ENCODE measurements at regions not wholly inside any gene's neighbourhood (a gene's known extent, or its start where the extent isn't known, plus 50 kb on each side); places are given as distances from the start of the nearest gene placed in this dataset.
A peak's percentile ranks its signal among the peaks of the same experiment; 100 is the strongest.

DNA sequence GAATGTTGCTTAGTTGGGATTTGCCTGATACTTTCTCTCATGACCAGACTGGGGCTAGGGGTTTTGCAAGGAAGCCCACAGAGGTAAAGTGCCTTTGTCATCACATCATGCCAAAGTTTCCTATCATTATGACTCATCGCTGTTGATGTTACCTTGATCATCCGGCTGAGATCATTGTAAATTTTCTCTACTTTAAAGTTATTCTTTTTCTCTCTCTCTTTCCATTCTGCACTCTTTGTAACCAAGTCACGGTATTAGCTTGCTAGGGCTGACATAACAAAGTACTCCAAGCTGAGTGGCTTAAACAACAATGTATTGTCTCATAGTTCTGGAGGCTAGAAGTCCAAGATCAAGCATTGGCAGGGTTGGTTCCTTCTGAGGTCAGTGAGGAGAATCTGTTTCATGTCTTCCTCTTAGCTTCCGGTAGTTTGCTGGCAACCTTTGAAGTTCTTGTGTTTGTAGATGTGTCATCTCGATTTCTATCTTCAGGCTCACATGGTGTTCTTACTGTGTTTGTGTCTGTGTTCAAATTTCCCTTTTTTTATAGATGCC is 113.0 kb downstream of the DTHD1 start:
- Mint-ChIP-seq H3K4me1 (no peaks in the 10 kb centered on the region), H3K36me3 (no peaks in the 10 kb centered on the region), H3K4me3 (no peak overlapping the region), H3K27me3 (peaks cover 0 to 8% (median 5%) of the 10 kb centered on the region in 3 donors), H3K9me3 (no peaks in the 10 kb centered on the region), H3K27ac (peak overlapping the region in 1 of 6 donors; percentile 66)
- ATAC-seq (ENCODE audit: low read depth in 2 of 2) = no peak
- no peak for DNase-seq

DNA sequence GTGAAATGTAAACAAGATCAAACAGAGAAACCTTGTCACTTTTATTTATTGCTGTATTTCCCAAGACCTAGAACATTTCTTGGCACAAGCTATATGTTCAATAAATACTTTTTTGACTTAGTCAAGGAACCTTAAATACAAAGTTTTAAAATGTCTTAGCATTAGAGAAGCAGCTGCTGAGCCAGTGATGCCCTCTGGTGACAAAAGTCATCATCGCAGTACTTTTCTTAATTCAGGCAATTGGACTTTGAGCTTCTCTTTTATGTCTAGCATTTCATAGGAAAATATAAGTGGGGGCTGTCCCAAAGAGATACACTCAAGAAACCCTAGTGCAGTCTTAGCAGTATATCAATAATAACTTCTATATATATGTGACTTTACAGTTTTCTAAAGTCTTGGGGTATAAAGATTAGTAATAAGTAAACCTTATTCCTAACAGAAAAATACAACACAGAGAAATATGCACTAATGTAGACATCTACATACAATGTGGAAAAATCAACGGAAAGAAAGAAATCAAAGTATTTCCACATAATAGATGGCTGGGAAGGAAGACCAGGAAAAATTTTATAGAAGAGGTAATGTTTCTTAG is 118.4 kb downstream of the DTHD1 start:
- peaks cover 0 to 19% (median 0%) of the 10 kb centered on the region in 3 donors for H3K27me3 Mint-ChIP-seq
- H3K4me3 Mint-ChIP-seq = no peak overlapping the region
- DNase-seq = peak; percentile 39
- peaks cover 0 to 6% (median 4%) of the 10 kb centered on the region in 7 donors for H3K9me3 Mint-ChIP-seq
- H3K27ac Mint-ChIP-seq = no peak overlapping the region
- no peaks in the 10 kb centered on the region for H3K36me3 Mint-ChIP-seq
- no peaks in the 10 kb centered on the region for H3K4me1 Mint-ChIP-seq
- peak in 1 of 2 donors; percentile 61 for ATAC-seq (ENCODE audit: low read depth in 2 of 2)

DNA sequence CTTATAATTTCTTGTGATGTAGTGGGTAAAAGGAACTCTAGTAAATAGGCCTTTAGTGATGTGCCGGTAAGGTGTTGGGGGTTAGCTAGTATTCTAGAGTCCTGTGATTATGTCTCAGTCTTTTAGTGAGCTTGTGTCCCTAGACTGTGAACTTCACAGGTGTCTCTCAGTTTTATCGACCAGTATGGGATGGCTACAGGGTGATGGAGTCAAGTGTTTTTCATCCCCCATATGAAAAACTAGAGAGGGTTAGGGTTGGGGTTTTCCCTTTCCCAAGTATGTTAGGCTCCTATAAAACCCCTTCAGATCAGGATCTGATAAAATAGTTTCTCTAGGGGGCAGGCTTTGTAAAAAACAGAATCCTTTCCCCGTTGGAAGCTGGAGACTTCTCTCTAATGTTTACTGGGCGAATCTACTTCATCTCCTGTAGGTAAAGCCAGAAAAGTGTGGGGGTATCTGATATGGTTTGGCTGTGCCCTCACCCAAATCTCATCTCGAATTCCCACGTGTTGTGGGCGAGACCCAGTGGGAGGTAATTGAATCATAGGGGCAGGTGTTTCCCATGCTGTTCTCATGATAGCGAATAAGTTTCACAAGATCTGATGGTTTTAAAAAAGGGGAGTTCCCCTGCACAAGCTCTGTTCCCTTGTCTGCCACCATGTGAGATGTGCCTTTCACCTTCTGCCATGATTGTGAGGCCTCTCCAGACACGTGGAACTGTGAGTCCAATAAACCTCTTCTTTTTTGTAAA is 120.8 kb downstream of the DTHD1 start:
- Mint-ChIP-seq H3K27ac (no peak overlapping the region), H3K9me3 (peaks cover 0 to 6% (median 4%) of the 10 kb centered on the region in 7 donors), H3K36me3 (no peaks in the 10 kb centered on the region), H3K27me3 (peaks cover 0 to 19% (median under 1%) of the 10 kb centered on the region in 3 donors), H3K4me3 (no peak overlapping the region), H3K4me1 (no peaks in the 10 kb centered on the region)
- DNase-seq (no peak), ATAC-seq (ENCODE audit: low read depth in 2 of 2) (no peak)

DNA sequence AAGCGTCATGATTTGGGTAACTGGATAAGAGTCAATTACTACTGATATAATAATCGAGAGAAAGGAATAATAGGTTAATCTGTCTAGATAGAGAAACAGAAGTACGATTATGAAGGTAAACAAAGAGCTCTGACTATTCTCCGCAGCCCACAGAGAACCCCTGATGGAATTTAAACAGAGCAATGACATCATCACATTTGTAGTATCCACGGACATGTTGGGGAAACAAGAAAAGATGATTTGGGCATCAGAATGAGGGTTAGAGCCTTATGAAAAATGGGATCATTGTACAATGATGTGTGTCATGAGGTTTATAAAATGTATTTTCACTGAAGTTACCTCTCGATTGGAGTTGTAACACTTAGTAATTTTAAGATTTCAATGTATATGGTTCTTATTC is 129.9 kb downstream of the DTHD1 start:
- H3K36me3 Mint-ChIP-seq = no peaks in the 10 kb centered on the region
- no peaks in the 10 kb centered on the region for H3K4me1 Mint-ChIP-seq
- H3K4me3 Mint-ChIP-seq = no peak overlapping the region
- DNase-seq (no peak), ATAC-seq (ENCODE audit: low read depth in 2 of 2) (no peak)
- H3K27ac Mint-ChIP-seq = no peak overlapping the region
- H3K9me3 Mint-ChIP-seq = peaks cover 0 to 3% (median 0%) of the 10 kb centered on the region in 7 donors
- peaks cover 20 to 31% (median 31%) of the 10 kb centered on the region in 3 donors for H3K27me3 Mint-ChIP-seq

- no peak for ATAC-seq (ENCODE audit: low read depth in 2 of 2)
- Mint-ChIP-seq H3K27me3 (peaks cover 30 to 42% (median 37%) of the 10 kb centered on the region in 3 donors), H3K27ac (no peak overlapping the region), H3K9me3 (peaks cover 0 to 8% (median 4%) of the 10 kb centered on the region in 7 donors), H3K4me1 (no peaks in the 10 kb centered on the region), H3K4me3 (no peak overlapping the region), H3K36me3 (no peaks in the 10 kb centered on the region)
- DNase-seq = no peak
Measured at GRCh38 chr4:36414248-36414647, 132.8 kb downstream of the DTHD1 start.

GRCh38 chr4:36417146-36417545 is 135.7 kb downstream of the DTHD1 start:
- Mint-ChIP-seq H3K9me3 (peaks cover 0 to 18% (median 7%) of the 10 kb centered on the region in 7 donors), H3K36me3 (peaks cover 0 to 7% of the 10 kb centered on the region in 2 donors), H3K4me3 (peak overlapping the region in 1 of 8 donors; percentile 16), H3K27me3 (peaks cover 27 to 33% (median 28%) of the 10 kb centered on the region in 3 donors), H3K4me1 (no peaks in the 10 kb centered on the region), H3K27ac (no peak overlapping the region)
- DNase-seq (no peak), ATAC-seq (ENCODE audit: low read depth in 2 of 2) (no peak)

- H3K27me3 Mint-ChIP-seq = peaks cover 21 to 33% (median 27%) of the 10 kb centered on the region in 3 donors
- peaks cover 0 to 18% (median 7%) of the 10 kb centered on the region in 7 donors for H3K9me3 Mint-ChIP-seq
- DNase-seq = no peak
- no peaks in the 10 kb centered on the region for H3K4me1 Mint-ChIP-seq
- no peak overlapping the region for H3K4me3 Mint-ChIP-seq
- H3K27ac Mint-ChIP-seq = peak overlapping the region in 1 of 6 donors; percentile 7
- peaks cover 0 to 7% of the 10 kb centered on the region in 2 donors for H3K36me3 Mint-ChIP-seq
- no peak for ATAC-seq (ENCODE audit: low read depth in 2 of 2)
Measured at GRCh38 chr4:36420111-36420679, 138.8 kb downstream of the DTHD1 start.

GRCh38 chr4:36422607-36423006 is 141.2 kb downstream of the DTHD1 start:
- H3K9me3 Mint-ChIP-seq = peaks cover 0 to 18% (median 7%) of the 10 kb centered on the region in 7 donors

DNA sequence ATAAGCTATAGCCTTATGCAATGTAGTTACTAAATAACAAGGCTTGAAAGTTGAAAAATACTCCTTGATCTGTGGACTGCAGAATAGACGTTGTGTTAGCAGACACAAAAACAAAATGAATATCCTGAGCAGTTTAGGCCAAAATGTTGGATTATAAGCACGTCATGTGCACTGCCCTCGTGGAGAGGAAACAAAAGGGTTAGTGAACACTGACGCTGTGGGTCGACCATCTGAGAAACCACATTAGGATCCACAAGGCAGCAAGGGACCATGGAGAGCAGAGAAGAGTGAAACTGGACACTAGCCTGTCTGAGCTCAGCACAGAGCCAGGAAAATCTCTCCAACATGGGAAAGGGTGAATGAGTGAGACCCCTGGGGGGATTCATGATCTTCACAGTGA is 145.3 kb downstream of the DTHD1 start:
- H3K36me3 Mint-ChIP-seq = no peaks in the 10 kb centered on the region
- H3K4me3 Mint-ChIP-seq = no peak overlapping the region
- no peaks in the 10 kb centered on the region for H3K9me3 Mint-ChIP-seq
- peaks cover 4 to 14% (median 11%) of the 10 kb centered on the region in 3 donors for H3K4me1 Mint-ChIP-seq
- no peak for ATAC-seq (ENCODE audit: low read depth in 2 of 2)
- DNase-seq = no peak
- peak overlapping the region in 1 of 6 donors; percentile 33 for H3K27ac Mint-ChIP-seq
- H3K27me3 Mint-ChIP-seq = peaks cover 5 to 8% (median 7%) of the 10 kb centered on the region in 3 donors

More at GRCh38 chr4:36422607-36423006, 141.2 kb downstream of the DTHD1 start:
- peaks cover 15 to 19% (median 16%) of the 10 kb centered on the region in 3 donors for H3K27me3 Mint-ChIP-seq
- DNase-seq (no peak), ATAC-seq (ENCODE audit: low read depth in 2 of 2) (no peak)
- H3K4me3 Mint-ChIP-seq = no peak overlapping the region
- peaks cover 4 to 12% (median 9%) of the 10 kb centered on the region in 3 donors for H3K4me1 Mint-ChIP-seq
- H3K27ac Mint-ChIP-seq = no peak overlapping the region
- peaks cover 0 to 7% of the 10 kb centered on the region in 2 donors for H3K36me3 Mint-ChIP-seq

- DNase-seq (peak; percentile 5), ATAC-seq (ENCODE audit: low read depth in 2 of 2) (peak; percentile 46 to 64)
- peaks cover 5 to 8% (median 7%) of the 10 kb centered on the region in 3 donors for H3K27me3 Mint-ChIP-seq
- H3K27ac Mint-ChIP-seq = no peak overlapping the region
- no peaks in the 10 kb centered on the region for H3K36me3 Mint-ChIP-seq
- H3K4me1 Mint-ChIP-seq = peaks cover 4 to 14% (median 11%) of the 10 kb centered on the region in 3 donors
- no peak overlapping the region for H3K4me3 Mint-ChIP-seq
- no peaks in the 10 kb centered on the region for H3K9me3 Mint-ChIP-seq
Measured at GRCh38 chr4:36427696-36428095, 146.3 kb downstream of the DTHD1 start.

GRCh38 chr4:36432586-36432985 is 151.2 kb downstream of the DTHD1 start:
- ATAC-seq (ENCODE audit: low read depth in 2 of 2) = no peak
- Mint-ChIP-seq H3K4me1 (peaks cover 0 to 3% (median 2%) of the 10 kb centered on the region in 3 donors), H3K27me3 (peaks cover 0 to 14% (median 8%) of the 10 kb centered on the region in 3 donors), H3K36me3 (peaks cover 0 to 7% of the 10 kb centered on the region in 2 donors), H3K27ac (no peak overlapping the region), H3K4me3 (no peak overlapping the region), H3K9me3 (peaks cover 0 to 22% (median 10%) of the 10 kb centered on the region in 7 donors)
- no peak for DNase-seq

- peaks cover 0 to 7% of the 10 kb centered on the region in 2 donors for H3K36me3 Mint-ChIP-seq
- no peak overlapping the region for H3K4me3 Mint-ChIP-seq
- H3K27ac Mint-ChIP-seq = no peak overlapping the region
- no peaks in the 10 kb centered on the region for H3K4me1 Mint-ChIP-seq
- no peak for DNase-seq
- H3K27me3 Mint-ChIP-seq = peaks cover 7 to 12% (median 11%) of the 10 kb centered on the region in 3 donors
- ATAC-seq (ENCODE audit: low read depth in 2 of 2) = no peak
- H3K9me3 Mint-ChIP-seq = peaks cover 2 to 27% (median 16%) of the 10 kb centered on the region in 7 donors
Measured at GRCh38 chr4:36439556-36439955, 158.1 kb downstream of the DTHD1 start.

DNA sequence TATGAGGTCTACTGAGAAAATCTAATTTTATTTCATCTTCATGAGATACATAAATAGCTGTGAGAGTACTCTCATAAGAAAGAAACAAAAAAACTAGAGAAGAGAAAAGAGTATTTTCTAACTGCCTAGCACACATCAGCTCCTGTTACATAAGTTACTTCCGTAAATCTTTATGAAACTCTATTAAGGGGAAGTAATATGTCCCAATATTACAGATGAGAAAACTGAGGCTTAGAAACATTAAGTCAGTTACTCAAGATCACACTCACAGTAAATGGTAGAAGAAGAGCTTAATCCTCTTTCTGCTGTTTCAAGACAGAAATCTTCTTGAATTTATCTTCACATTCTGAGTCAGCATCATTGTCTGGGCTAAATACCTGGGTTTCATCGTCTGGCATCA is 164.1 kb downstream of the DTHD1 start:
- Mint-ChIP-seq H3K27me3 (peaks cover 6 to 19% (median 7%) of the 10 kb centered on the region in 3 donors), H3K9me3 (peaks cover 0 to 2% (median 0%) of the 10 kb centered on the region in 7 donors), H3K36me3 (no peaks in the 10 kb centered on the region), H3K27ac (no peak overlapping the region), H3K4me1 (no peaks in the 10 kb centered on the region), H3K4me3 (no peak overlapping the region)
- DNase-seq (no peak), ATAC-seq (ENCODE audit: low read depth in 2 of 2) (no peak)
